Activated CD4-positive, CD25-positive, alpha-beta regulatory T cell treated with anti-CD3 and anti-CD28 coated beads, Interleukin-2, amount 50 U/mL, for 72 hours (primary cell): ENCODE measurements at regions not wholly inside any gene's neighbourhood (a gene's known extent, or its start where the extent isn't known, plus 50 kb on each side); places are given as distances from the start of the nearest gene placed in this dataset.

Source experiments
- DNase-seq: peaks from one replicate; pipeline ENCODE4 v3.0.0; 2021

GRCh38 chr18:78741381-78742217 is 238.0 kb upstream of the SALL3 start:
- DNase-seq = no peak

DNA sequence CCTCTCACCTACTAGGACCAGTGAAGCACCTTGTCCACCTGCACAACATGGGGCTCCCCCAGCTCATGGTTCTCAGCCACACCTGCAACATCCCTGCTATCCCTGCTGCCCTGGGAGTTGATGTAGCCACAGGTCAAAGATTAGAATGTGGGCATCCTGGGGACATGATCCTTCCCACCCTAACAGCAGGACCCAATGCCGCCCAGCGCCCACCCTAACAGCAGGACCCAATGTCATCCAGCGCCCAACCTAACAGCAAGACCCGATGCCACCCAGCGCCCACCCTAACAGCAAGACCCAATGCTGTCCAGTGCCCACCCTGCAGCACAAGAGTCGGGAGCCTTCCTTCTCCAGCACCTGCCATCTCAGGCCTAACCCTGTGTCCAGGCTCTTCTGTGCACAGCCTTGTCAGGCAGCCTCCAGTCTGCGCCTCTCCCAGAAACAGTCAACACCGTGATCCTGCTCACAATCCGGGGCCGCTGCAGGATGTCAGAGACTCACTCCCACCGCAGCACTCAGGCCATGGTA is 237.3 kb upstream of the SALL3 start:
- no peak for DNase-seq

DNA sequence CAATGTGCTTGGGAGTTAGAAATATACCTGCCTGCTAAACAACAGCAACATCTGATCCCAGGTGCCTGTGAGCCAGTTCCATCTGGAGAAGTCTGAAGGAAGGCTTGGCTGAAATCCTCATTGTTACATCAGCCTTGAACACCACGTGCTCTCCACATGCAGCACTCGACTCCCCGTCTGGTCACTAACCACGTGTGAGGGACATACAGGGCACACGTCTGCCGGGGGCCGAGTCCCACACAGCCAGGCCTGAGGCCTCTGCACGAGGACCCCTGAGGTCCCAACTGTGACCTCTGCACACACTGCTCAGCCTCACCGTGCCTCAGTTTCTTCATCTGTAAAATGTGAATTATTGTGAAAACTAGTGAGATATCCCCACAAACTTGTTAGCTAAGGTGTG is 236.5 kb upstream of the SALL3 start:
- no peak for DNase-seq

DNA sequence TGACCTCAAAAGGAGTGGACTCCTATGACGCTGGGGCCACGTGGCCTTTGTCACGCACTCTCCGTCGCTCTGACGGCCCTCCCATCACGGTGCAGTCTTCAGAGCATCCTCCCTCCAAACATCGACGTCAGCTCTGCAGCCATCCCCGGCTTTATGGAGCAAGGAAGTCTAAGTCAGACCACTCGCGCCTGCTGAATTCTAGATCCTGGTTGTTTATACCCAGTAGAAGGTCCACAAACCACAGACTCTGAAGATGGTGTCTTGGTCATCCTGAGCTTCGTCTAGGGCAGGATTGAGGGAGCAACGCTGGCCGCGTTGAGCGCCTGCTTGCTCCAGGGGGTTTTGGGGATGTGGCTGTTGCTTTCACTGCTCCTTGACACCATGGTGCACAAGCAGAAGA is 228.0 kb upstream of the SALL3 start:
- no peak for DNase-seq

GRCh38 chr18:78753240-78753639 is 226.4 kb upstream of the SALL3 start:
- DNase-seq = no peak

DNA sequence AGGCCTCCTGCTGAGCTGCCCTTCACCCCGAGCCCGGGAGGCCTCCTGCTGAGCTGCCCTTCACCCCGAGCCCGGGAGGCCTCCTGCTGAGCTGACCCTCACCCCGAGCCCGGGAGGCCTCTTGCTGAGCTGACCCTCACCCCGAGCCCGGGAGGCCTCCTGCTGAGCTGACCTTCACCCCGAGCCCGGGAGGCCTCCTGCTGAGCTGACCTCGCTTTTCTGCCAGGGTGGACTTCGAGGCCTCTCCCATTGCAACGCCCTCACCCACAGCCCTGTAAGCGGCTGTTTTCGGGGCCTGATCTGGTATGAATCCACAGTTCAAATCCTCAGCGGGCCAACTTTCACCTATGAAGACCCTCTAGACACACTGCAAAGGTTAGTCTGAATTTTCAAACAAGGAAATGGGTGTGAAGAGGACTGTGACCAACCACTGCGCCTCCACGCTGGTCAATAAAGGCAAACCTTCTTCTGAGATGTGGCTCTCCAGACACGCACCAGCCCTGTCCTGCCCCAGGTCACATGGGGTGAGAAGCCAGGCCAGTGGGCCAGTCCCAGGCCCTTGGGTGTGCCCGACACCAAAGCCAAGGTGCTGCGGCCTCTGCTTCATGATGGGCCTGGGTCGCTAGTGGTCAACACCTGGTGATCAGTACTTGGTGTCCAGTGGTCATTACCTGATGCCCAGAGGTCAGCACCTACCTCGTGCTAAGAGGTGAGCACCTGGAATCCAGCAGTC is 225.1 kb upstream of the SALL3 start:
- no peak for DNase-seq

GRCh38 chr18:78757014-78757413 is 222.6 kb upstream of the SALL3 start:
- no peak for DNase-seq

DNA sequence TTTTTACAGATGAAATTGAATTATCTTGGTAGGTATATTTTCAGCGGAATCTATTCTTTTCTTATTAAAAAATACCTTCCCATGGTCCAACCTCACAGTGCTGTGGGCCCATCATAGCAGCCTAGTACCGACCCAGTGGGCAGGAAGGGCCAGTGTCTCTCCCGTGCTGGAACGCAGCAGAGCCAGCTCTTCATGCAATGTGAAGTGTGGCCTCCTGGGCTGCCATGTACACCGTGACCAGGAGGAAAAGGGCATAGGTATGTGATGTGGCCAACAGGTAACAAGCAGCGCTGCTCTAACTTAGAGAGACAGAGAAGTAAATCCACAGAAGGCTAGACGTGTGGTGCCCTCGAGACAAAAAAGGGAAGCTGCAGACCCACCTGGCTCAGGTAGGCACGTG is 221.1 kb upstream of the SALL3 start:
- DNase-seq = no peak

DNA sequence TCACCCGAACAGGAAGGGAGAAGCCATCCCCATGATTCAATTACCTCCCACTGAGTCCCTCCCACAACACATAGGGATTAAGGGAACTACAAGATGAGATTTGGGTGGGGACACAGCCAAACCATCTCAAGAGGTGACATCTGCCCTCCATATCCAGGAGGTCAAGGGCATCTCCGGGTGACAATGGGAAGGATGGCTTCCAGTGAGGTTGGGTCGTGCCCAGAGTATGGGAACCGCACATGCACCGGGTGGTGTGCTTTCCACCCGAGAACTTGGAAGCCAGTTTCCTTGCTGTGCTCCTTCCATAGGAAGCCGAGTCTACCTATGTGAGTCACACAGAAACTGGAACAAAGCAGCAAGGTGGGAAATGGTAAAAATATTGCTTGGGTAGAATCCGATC is 216.9 kb upstream of the SALL3 start:
- DNase-seq = no peak

DNA sequence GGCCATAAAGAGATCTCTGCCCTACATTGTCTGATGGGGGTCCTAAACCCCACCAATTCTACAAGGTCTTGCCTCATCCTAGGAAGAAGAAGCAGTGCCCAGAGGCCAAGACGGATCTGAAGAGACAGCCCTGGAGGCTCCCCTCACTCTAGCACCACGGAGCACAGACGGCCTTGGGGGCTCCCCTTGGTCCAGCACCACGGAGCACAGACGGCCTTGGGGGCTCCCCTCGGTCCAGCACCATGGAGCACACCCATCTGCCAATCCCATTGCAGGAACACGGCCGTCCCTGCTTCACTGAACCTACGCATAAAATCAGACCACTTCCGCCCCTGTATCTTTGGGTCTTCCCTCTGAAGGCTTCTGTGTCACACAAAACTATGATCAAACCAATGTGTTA is 215.1 kb upstream of the SALL3 start:
- no peak for DNase-seq

DNA sequence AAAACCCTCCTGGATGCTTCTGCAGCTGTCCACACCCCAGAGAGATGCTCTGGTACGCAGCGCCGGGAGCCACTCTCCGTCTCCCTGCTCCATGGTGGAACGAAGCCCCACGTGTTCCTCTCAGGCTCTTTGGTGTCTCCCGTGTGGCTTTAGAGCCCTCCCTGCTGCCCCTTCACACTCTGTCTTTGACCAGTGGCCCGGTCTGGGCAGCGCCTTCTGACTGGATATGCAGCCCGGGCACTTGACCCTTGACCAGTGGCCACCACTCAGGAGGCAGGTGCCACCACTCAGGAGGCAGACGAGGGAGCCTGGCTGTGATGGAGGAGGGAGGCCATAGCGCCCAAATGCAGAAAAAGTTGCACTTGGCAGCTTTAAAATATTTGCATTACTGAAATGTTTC is 214.5 kb upstream of the SALL3 start:
- DNase-seq = no peak

- DNase-seq = no peak
These were observed 213.9 kb upstream of the SALL3 start for GRCh38 chr18:78765637-78766281.

DNA sequence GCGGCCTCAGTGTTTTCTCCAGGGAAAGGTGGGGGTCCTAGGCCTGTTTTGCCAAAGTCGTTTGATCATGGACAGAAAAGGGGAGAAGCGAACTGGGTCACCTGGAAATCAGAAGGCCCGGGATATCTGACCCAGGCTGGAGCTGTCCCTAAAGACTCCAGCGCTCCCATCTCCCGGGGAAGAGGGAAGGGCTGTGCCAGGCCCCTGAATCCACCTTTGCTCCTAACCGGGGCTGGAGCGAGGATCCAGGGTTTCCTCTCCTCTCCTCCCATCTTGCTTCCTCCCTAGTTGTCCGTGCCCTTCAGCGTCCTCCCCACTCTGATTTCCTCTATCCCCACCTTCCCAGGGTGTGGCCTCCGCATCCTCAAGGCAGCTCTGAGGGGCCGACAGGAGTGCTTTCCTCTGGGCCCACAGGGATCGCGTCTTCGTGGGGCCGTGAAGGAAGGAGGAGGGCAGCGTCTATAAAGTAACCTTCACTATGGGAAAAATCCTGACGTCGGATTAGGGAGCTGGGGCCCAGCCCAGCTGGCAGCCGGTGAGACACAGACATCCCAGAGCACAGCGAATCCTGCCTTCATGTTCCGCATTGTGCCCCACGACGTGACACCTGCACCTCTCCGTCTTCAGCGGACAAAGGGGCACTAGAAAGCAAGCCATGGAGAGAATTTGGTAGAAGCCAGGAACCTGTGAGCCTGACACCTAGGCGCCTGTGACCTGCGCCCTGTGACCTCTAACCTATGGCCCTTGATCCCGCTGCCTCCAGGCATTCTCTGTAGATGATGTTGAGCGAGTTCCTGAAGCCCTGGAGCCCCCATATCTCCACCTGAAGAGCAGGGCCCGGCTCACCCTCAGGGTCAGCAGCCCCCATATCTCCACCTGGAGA is 212.7 kb upstream of the SALL3 start:
- DNase-seq = no peak

DNA sequence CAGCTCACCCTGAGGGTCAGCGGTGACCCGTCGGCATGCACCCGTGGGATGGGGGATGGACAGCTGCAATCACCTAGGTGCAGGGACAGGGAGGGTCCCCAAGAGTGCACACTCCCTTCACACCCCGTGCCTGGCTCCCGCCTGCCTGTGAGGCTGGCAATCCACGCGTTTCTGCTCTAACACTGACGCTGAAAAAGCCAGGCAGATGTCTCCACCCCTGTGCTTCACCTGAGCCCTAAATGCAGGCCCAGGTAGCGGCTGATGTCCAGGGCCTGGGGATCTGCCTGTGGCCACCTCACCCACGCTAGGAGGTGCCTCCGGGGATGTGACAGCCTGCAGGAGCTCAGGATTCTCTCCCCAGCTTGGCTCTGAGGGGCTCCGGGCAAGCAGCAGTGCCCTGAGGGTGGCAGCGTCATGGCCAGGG is 212.0 kb upstream of the SALL3 start:
- no peak for DNase-seq

GRCh38 chr18:78768221-78768620 is 211.4 kb upstream of the SALL3 start:
- DNase-seq = no peak

- no peak for DNase-seq
These were observed 210.7 kb upstream of the SALL3 start for GRCh38 chr18:78768656-78769501.

GRCh38 chr18:78769502-78770105 is 210.0 kb upstream of the SALL3 start:
- no peak for DNase-seq

DNA sequence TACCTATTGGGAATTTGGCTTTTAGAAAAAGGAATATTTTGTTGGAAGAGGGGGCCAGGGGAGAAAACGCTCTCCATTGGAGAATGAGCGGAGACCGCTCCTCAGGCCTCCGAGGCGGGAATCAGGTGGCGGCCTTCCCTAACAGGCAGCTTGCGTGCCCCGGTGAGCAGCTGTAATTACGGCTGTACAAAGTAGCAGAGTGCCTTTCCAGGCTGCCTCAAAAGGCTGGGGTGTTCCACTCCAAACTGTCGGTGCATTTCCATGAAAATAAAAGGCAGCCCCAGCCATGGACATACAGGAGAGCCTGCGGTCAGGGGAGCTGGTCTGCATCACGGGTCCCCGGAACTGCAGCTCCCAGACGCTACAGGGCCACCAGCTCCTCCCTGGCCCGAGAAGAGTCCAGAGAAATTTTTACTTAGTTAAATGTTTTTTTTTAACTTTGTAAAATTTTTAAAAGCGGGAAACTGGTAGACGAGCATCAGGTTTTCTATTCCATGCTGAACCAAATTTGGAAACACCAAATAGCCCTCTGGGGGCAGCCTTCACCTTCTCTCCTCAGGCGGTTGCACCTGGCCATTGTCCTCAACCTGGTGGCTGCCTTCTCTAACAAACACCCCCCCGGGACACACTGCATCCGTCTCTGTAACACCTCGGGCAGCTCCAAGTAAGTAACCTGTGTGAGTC is 209.3 kb upstream of the SALL3 start:
- no peak for DNase-seq

- DNase-seq = no peak
These were observed 208.8 kb upstream of the SALL3 start for GRCh38 chr18:78770823-78771139.

GRCh38 chr18:78771496-78772359 is 207.9 kb upstream of the SALL3 start:
- DNase-seq = no peak
